ENCODE measurements at regions not wholly inside any gene's neighbourhood (a gene's known extent, or its start where the extent isn't known, plus 50 kb on each side); places are given as distances from the start of the nearest gene placed in this dataset.

DNA sequence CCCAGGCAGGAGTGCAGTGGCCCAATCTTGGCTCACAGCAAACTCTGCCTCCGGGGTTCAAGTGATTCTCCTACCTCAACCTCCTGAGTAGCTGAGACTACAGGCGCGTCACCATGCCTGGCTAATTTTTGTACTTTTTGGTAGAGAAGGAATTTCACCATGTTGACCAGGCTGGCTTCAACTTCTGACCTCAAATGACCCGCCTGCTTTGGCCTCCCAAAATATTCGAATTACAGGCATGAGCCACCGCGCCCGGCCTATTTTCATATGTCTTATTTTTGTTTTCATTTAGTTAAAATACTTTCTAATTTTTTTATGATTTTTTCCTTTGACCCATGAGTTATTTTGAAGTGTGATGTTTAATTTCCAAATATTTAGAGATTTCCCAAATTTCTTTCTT, 143.6 kb upstream of the VRK1 start:
- CTCF ChIA-PET = no interaction called here
- no peak overlapping the region for H3K27ac ChIP-seq
- TF ChIP-seq, protein P1, sequence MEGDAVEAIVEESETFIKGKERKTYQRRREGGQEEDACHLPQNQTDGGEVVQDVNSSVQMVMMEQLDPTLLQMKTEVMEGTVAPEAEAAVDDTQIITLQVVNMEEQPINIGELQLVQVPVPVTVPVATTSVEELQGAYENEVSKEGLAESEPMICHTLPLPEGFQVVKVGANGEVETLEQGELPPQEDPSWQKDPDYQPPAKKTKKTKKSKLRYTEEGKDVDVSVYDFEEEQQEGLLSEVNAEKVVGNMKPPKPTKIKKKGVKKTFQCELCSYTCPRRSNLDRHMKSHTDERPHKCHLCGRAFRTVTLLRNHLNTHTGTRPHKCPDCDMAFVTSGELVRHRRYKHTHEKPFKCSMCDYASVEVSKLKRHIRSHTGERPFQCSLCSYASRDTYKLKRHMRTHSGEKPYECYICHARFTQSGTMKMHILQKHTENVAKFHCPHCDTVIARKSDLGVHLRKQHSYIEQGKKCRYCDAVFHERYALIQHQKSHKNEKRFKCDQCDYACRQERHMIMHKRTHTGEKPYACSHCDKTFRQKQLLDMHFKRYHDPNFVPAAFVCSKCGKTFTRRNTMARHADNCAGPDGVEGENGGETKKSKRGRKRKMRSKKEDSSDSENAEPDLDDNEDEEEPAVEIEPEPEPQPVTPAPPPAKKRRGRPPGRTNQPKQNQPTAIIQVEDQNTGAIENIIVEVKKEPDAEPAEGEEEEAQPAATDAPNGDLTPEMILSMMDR (conservative IDR thresholded peaks at IDR 0.05; ENCODE audit: low read depth) = no peak
- DNase-seq (ENCODE audit: low spot score) = no peak
- POLR2A ChIA-PET (ENCODE audit: low non-redundant PET) = no interaction called here

DNA sequence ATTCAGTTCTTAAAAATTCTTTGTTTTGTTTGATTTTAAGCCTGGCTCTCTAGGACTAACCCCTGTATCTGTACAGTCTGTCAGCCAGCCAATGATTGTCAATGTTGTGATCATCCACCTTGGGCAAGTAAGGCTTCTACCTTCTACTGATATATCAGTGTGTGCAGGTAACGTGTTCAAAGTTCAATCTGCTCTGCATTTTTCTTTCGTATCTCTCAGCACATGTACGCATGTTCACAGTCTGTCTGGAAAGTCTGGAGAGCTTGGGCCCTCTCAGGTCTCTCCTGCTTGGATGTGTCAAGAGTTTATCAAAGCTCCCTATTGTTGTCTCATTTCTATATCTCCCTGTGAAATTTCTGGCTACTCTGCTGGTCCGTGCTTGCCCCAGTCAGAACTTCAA, 138.6 kb upstream of the VRK1 start:
- DNase-seq (ENCODE audit: low spot score) = no peak
- H3K27ac ChIP-seq = no peak overlapping the region
- TF ChIP-seq, protein P1 (conservative IDR thresholded peaks at IDR 0.05; ENCODE audit: low read depth) = no peak
- ChIA-PET POLR2A (ENCODE audit: low non-redundant PET) (no interaction called here), CTCF (no interaction called here)

DNA sequence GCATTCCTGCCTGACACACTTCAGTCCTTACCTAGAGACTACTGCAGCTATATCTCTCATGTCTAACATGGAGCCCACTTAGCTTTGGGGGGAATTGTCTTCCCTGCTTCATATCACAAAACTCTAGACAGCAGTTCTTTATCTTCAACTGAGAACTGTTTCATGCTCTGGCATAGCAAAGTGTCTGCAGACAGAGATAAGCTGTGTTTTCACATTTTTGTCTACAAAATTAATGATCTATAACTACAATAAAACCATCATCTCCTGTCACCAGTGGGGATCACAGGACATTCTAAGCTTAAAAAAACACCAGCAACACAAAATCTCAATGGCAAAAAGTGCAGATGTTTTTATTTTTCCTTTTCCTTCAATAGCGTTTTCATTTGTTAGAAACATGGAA, 137.1 kb upstream of the VRK1 start:
- ChIA-PET POLR2A (ENCODE audit: low non-redundant PET) (no interaction called here), CTCF (no interaction called here)
- H3K27ac ChIP-seq = no peak overlapping the region
- TF ChIP-seq, protein P1 (conservative IDR thresholded peaks at IDR 0.05; ENCODE audit: low read depth) = no peak
- DNase-seq (ENCODE audit: low spot score) = no peak

DNA sequence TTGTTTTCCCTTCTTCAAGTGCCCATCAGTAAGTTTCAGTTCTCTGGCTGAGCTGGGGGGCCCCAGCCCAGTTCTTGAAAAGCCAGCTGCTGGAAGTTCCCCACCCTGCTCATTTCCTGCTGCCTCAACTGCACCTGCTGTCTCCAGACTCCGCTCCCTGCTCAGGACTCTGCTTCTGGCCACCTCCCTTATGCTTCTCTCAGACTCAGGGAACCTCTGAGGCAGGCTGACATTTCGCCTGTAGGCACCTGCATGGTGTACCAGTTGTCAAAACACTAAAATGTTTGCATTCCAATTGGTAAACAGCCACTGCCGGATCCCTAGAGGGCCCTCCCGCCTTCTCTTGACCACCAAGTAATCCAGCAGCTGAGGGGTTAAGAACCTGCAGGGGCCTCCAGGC, 136.5 kb upstream of the VRK1 start:
- no peak overlapping the region for H3K27ac ChIP-seq
- DNase-seq (ENCODE audit: low spot score) = no peak
- ChIA-PET CTCF (no interaction called here), POLR2A (ENCODE audit: low non-redundant PET) (no interaction called here)
- TF ChIP-seq, protein P1 (conservative IDR thresholded peaks at IDR 0.05; ENCODE audit: low read depth) = no peak

DNA sequence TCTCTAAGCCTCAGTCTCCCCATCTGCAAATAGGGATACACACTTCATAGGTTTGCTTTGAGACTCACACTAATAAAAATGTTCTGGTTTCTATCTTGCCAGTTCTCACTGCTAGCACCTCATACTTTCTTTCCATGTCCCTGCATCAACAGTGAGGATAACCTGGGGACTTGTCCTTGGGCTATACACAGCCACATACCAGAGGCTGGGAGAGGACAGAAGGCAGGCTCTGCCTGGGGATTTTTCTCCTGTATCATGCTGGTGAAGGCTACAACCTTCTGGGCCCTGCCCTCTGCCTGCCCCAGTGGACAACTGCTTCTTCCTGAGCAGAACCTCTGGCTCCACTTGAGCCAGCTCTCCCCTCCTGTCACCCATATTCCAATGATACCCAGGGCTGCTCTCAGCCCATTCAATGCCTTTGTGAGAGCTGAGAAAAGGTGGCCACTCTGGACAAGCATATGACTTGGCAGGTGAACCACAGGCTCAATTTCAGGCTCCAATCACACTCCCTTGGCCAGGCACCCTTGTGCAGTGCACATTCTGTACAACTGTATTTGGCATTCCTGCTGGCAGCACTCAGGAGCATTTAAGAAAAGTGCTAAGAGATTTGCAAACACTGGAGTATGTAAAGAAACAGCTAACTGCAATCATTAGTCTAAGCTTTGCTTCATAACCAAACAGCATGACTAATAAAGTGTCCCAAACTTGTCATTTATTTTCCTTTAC, 135.8 kb upstream of the VRK1 start:
- TF ChIP-seq, protein P1 (conservative IDR thresholded peaks at IDR 0.05; ENCODE audit: low read depth) = no peak
- DNase-seq (ENCODE audit: low spot score) = no peak
- ChIA-PET POLR2A (ENCODE audit: low non-redundant PET) (no interaction called here), CTCF (no interaction called here)
- H3K27ac ChIP-seq = no peak overlapping the region

DNA sequence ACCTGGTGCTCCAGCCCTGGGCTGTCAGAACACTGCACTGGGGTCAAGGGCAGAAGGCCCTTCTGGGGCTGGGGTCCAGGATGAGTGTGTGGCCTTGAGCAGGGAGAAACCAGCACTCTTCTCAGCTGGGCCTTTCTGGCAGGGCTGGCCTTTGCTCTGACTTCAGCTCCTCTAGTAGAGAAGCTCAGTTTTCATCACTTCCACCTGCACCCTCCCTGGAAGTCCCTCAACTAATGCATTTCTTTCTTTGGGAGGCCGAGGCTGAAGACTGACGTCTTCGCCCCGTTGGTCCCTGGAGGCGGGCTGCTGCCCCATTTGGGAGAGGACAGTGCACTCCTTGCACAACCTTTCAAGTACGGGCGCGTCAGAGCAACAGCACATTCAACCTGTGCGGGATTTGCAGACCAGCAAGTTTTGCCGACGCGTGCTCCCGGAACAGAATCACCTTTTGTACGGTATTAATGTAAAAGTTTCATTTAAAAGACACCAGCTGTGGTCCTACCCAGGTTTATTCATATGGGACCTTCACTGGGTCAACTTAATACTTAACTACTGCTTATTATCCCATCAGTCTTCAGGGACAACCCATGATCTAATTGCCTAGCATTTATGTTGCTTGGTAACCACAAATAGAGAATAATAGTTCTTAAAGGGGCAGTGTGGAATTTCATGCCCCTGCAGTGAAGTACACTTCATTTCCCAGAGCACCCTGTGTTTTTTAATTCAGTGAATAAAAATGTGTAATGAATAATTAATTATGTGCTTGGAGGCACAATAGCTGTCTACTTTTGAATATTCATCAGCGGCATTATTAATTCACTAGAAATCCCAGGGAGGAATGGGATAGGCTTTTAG, 134.8 kb upstream of the VRK1 start:
- ChIA-PET CTCF (no interaction called here), POLR2A (ENCODE audit: low non-redundant PET) (no interaction called here)
- no peak overlapping the region for H3K27ac ChIP-seq
- DNase-seq (ENCODE audit: low spot score) = no peak
- TF ChIP-seq, protein P1 (conservative IDR thresholded peaks at IDR 0.05; ENCODE audit: low read depth) = no peak

Measured in RWPE1 (cell line).